ENCODE measurements at regions not wholly inside any gene's neighbourhood (a gene's known extent, or its start where the extent isn't known, plus 50 kb on each side); places are given as distances from the start of the nearest gene placed in this dataset.

DNA sequence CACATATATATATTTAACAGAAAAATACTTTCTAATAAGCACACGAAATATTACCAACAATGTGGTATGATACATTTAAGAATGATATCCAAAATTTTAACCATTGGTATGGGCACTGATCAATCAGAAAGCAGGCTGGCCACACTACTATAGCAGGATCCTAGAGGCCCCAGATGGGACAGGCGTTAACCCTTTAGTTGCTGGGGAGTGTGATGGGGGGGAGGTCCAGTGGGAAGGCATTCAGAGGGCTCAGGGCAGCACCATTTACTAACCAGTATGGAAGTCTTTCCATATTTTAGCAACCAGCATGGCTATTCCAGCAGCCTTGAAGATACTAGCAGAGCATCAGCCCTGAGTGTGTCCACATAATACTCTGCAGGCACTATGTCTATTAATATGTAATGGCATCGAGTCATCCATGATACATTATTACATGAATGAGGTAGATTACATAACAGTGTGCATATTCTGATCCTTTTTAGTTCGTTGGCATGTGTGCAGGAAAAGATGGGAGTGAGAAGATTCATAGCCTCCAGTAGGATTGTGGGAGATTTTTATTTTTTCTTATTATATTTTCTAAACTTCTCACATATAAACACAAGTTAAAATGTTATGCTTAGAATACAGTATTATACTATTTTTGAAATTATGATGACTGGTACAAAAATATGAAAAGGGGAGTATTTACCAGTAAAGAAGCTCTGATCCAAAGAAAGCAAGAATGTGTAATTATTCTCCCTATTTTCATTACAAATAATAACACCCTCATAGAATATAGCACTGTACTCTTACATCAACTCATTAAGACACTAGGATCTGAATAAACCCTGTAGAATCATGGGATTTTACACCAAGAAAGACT lies 78.9 kb downstream of the FAM217A start:
- no peak for DNase-seq (ENCODE audit: low read depth)

DNA sequence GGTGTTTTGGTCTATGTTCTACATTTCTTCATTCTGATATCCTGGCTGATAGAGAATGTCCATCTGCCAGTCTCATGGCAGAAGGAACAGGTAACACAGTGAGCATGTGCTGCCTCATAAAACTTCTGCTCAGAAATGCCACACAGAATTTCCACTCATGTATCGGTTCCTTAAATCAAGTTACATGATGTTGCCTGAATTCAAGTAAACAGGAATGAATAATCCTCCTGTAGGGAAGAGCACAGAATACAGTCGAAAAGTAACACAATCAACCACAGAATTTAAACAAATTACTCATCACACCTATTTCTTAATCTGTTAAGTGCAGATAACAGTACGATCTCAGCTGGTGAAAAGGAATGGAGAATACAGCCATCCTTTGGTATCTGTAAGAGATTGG lies 74.7 kb downstream of the FAM217A start:
- DNase-seq (ENCODE audit: low read depth) = peak; percentile 21

DNA sequence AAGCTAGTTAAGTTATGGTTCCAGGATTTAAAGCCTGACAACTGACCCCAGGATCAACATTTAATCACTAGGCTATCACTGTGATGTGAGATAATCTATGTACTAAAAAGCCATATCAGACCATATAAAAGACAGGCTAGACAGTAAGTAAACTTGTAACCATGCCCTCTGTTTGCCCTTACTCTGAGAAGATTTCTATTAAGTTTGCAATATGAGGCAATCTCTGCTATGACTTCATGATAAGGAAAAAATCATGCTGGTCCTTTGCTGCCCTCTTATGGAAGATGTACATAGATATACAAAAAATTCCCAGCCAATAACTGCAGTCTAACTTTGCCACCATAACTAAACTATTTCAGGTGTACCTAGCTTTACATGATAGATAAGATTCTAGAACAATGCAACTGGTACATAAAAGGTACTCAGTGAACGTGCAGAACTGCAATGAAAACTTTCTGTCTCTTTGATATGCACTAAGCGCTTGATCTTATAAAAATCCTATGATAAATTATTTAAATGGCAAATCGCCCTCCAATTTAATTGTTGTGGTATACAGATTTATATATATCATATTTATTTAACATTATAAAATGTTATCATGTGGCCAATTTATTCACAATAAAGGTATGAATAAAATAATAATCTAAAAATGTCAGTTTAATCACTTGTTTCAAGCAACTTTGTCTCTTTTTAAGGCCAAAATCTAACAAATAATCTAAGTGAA lies 70.5 kb downstream of the FAM217A start:
- DNase-seq (ENCODE audit: low read depth) = peak; percentile 82

DNA sequence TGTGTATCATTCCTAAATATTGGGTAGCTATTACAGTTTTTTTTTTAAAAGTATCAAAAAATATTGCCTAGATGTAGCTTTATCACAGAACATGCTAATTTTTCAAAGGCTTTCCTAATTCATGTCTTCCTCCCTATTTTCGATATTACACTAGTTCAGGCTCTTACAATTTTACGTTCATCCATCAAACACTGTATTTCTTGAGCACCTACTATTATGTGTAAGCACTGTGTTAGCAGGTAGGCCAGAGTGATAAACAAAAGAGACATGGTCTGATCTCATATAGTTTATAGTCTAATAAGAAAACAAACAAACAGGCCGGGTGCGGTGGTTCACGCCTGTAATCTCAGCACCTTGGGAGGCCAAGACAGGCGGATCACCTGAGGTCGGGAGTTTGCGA lies 69.5 kb downstream of the FAM217A start:
- DNase-seq (ENCODE audit: low read depth) = no peak

DNA sequence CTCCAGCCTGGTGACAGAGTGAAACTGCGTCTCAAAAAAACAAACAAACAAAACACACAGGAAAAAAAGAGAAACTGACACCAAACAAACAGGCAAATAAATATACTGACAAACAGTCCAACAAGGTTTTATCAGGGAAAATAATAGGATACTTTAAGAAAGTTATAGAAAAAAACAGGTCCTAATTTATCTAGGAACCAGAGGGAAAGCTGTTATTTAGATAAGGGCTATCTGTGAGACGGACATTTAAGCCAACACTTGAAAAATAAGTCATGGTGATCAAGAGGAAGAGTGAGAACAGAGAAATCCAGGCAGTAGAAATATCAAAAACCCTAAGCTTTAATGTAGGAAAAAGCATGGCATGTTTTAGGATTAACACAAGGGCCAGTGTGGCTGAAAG lies 68.9 kb downstream of the FAM217A start:
- no peak for DNase-seq (ENCODE audit: low read depth)

DNA sequence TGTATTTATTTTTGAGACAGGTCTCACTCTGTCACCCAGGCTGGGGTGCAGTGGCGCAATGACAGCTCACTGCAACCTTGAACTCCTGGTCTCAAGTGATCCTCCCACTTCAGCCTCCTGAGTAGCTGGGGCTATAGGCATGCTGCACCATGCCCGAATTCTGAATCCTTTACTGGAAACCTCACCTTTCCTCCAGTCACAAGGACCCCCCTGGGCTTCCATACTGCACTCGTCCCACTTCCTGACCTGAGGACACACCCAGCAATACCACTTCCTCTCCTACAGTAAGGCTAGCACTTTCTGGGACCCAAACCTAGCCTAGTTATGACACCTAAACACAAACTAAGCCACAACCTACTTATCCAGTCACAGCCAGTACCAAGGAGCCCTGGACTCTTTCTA lies 68.2 kb downstream of the FAM217A start:
- no peak for DNase-seq (ENCODE audit: low read depth)

DNA sequence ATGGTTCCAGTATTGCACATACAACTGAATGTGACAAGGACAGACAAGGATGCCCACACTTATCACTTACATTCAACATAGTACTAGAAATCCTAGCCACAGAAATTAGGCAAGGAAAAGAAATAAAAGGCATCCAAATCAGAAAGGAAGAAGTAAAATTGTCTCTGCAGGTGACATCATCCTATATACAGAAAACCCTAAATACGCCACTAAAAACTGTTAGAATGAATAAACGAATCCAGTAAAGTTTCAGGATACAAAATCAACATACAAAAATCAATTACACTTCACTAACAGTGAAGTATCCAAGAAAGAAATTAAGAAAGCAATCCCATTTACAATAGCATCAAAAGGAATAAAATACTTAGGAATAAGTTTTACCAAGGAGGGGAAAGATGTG lies 66.1 kb downstream of the FAM217A start:
- DNase-seq (ENCODE audit: low read depth) = no peak

DNA sequence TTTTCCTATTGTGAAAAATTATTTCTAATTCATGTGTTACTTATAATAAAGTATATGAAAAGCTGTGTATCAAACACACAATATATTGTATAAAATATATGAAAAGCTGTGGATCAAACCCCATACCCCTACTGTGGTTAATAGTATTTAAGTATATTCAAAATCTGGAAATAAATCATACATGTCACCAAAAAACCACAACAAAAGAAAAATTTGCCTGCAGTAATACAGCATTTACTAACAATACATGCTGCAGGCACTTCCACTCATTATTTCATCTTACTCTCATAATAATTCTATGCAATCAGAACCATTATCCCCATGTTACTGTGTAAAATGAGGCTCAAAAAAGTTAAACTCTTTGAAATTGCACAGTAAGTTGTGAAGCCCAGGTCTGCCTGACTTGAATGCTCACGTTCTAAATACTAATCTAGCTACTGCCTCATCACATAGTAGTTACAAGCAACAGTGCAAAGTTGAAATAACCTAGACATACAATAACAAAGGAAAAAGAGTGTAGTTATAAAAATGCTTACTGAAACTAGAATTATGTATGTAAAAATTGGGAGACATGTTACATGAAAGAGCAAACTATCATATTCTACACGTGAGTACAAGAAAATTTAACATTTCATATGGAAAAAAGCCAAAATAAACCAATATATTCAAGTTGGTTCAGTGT lies 61.7 kb downstream of the FAM217A start:
- DNase-seq (ENCODE audit: low read depth) = peak; percentile 16

DNA sequence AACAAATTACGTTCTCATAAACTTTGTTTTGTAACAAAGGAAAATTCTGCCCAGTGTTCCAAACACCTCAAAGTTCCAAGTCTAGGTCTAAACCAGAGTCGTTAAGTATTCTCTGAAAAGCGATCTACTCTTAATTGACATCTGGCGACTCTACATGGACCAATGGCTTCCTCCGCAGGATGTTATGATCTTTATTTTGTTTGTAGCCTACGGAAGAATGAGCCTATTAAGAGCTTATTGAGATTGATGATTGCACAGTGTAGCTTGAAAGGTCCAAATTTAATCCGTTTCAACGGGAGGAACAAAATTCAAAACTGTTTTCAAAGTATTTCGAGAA lies 61.1 kb downstream of the FAM217A start:
- peak; percentile 75 for DNase-seq (ENCODE audit: low read depth)

DNA sequence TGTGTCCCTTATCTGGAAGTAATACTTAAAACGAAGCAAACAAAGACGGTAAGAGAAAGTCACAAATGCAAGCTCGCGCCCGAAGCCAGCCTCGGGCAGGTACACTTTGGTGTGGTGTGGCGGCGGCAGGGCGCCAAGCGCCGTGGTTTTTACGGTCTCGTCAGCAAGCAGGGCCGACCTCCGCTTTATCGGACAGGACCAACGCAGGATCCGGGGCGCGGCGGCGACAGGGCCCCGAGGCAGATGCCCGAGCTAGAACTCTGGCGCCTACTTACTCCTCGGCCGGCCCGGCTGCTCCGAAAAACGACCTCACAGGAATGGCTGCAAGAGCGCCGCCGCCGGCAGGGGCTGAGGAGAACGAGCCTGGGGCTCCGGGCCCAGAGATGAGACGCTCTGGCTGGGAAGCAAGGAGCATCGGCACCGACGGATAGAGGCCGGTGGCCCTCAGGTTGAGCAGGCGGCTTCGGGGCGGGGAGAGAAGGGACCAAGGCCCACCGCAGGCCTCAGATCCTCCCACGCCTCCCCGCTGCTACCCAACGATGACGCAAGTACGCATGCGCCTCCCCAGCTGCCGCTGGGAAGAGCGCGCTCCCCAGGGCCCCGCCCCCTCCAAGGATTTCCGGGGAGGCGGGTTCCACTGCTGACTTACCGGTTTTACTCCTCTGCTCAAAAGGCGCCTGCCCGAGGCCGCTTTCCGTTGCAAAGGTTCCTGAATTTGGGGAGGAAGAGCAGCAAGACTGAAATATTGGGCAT lies 60.6 kb downstream of the FAM217A start:
- peak; percentile 98 for DNase-seq (ENCODE audit: low read depth)
